ENCODE measurements at regions not wholly inside any gene's neighbourhood (a gene's known extent, or its start where the extent isn't known, plus 50 kb on each side); places are given as distances from the start of the nearest gene placed in this dataset.

DNA sequence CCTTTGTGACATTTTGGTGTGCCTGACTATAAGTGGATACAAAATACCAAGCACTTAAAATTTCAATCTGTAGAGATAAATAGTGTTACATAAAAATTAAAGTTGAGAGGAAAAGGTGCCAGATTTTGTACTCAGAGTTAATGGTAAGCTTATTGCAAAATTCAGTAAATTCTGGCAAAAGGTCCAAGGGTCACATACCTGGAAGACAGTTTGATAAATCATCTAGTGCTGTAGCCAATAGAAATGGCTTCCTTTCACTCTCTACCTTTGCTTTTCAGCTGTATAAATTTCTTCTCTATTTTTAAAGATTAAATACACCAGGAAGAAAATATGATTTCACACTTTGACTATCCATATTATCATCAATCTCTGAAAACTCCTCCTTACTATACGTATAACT, 690.2 kb upstream of the NRSN1 start:
- Mint-ChIP-seq H3K27me3 (ENCODE audit: unreplicated experiment) (no peaks in the 10 kb centered on the region), H3K9me3 (ENCODE audit: unreplicated experiment) (peaks cover 4% of the 10 kb centered on the region), H3K27ac (ENCODE audit: unreplicated experiment) (no peak overlapping the region), H3K4me3 (ENCODE audit: unreplicated experiment) (no peak overlapping the region), H3K36me3 (ENCODE audit: unreplicated experiment) (peaks cover 5% of the 10 kb centered on the region), H3K4me1 (ENCODE audit: low read depth, unreplicated experiment) (peaks cover 4% of the 10 kb centered on the region)
- DNase-seq: no peak
- TF ChIP-seq, protein P1, sequence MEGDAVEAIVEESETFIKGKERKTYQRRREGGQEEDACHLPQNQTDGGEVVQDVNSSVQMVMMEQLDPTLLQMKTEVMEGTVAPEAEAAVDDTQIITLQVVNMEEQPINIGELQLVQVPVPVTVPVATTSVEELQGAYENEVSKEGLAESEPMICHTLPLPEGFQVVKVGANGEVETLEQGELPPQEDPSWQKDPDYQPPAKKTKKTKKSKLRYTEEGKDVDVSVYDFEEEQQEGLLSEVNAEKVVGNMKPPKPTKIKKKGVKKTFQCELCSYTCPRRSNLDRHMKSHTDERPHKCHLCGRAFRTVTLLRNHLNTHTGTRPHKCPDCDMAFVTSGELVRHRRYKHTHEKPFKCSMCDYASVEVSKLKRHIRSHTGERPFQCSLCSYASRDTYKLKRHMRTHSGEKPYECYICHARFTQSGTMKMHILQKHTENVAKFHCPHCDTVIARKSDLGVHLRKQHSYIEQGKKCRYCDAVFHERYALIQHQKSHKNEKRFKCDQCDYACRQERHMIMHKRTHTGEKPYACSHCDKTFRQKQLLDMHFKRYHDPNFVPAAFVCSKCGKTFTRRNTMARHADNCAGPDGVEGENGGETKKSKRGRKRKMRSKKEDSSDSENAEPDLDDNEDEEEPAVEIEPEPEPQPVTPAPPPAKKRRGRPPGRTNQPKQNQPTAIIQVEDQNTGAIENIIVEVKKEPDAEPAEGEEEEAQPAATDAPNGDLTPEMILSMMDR (IDR thresholded peaks at IDR 0.05; ENCODE audit: partially characterized antibody, unreplicated experiment): no peak

- H3K4me3 Mint-ChIP-seq (ENCODE audit: unreplicated experiment): no peak overlapping the region
- H3K4me1 Mint-ChIP-seq (ENCODE audit: low read depth, unreplicated experiment): peaks cover 23% of the 10 kb centered on the region
- no peaks in the 10 kb centered on the region for H3K36me3 Mint-ChIP-seq (ENCODE audit: unreplicated experiment)
- H3K9me3 Mint-ChIP-seq (ENCODE audit: unreplicated experiment): peaks cover 2% of the 10 kb centered on the region
- TF ChIP-seq, protein P1 (IDR thresholded peaks at IDR 0.05; ENCODE audit: partially characterized antibody, unreplicated experiment): no peak
- no peak overlapping the region for H3K27ac Mint-ChIP-seq (ENCODE audit: unreplicated experiment)
- H3K27me3 Mint-ChIP-seq (ENCODE audit: unreplicated experiment): no peaks in the 10 kb centered on the region
- DNase-seq: no peak
These were observed 684.1 kb upstream of the NRSN1 start for GRCh38 chr6:23441808-23442461.

- Mint-ChIP-seq H3K4me3 (ENCODE audit: unreplicated experiment) (no peak overlapping the region), H3K36me3 (ENCODE audit: unreplicated experiment) (no peaks in the 10 kb centered on the region), H3K4me1 (ENCODE audit: low read depth, unreplicated experiment) (peaks cover 38% of the 10 kb centered on the region), H3K27me3 (ENCODE audit: unreplicated experiment) (no peaks in the 10 kb centered on the region), H3K27ac (ENCODE audit: unreplicated experiment) (peak overlapping the region; percentile 34), H3K9me3 (ENCODE audit: unreplicated experiment) (peaks cover 2% of the 10 kb centered on the region)
- no peak for DNase-seq
- TF ChIP-seq, protein P1 (IDR thresholded peaks at IDR 0.05; ENCODE audit: partially characterized antibody, unreplicated experiment): no peak
These were observed 680.8 kb upstream of the NRSN1 start for GRCh38 chr6:23445157-23445710.

DNA sequence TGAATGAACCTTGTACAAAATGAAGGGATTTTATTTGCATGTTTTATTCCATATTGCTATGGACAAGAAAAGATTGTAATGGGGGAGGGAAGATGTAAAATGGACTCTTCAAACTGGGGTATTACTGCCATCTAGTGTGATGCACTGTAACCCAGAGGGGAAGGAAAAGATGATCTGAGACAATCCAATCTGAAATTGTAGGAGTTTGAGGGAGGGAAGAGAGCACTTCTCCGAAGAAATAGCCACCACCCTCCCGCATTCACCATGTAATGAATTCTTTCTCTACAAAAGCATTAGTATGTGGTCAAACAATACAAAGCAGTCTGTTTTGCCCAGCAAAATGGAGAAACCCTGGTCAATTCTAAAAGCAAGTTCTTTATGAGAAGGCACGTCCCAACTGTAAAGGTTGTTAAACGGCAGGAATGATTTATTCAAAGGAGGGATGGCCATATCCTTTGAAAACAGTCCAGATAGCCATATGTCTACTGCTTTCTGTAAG, 679.5 kb upstream of the NRSN1 start:
- TF ChIP-seq, protein P1 (IDR thresholded peaks at IDR 0.05; ENCODE audit: partially characterized antibody, unreplicated experiment): peak; percentile 51
- Mint-ChIP-seq H3K27ac (ENCODE audit: unreplicated experiment) (peak overlapping the region; percentile 88), H3K4me1 (ENCODE audit: low read depth, unreplicated experiment) (peaks cover 38% of the 10 kb centered on the region), H3K27me3 (ENCODE audit: unreplicated experiment) (no peaks in the 10 kb centered on the region), H3K9me3 (ENCODE audit: unreplicated experiment) (peaks cover 2% of the 10 kb centered on the region), H3K36me3 (ENCODE audit: unreplicated experiment) (no peaks in the 10 kb centered on the region), H3K4me3 (ENCODE audit: unreplicated experiment) (no peak overlapping the region)
- no peak for DNase-seq

DNA sequence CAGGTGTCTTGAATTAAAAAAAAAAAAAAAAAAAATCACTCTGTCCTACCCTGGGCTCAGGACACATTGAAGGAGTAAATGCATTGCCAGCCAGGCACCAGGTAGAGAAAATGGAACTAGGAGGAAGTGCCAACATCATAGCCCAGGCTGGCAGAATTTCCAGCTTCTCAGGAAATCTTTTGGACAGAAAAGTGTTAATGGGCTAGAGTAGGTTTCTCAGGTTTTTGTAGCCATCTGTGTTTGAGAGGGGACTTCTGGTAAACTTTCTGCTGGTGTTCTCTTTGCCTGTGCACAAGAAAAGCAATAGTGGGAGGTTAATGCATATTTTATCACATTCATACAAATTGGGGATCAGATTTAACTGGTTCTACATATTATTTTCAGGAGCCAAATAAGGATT, 678.3 kb upstream of the NRSN1 start:
- Mint-ChIP-seq H3K4me1 (ENCODE audit: low read depth, unreplicated experiment) (peaks cover 35% of the 10 kb centered on the region), H3K4me3 (ENCODE audit: unreplicated experiment) (no peak overlapping the region), H3K27ac (ENCODE audit: unreplicated experiment) (no peak overlapping the region), H3K9me3 (ENCODE audit: unreplicated experiment) (peaks cover under 1% of the 10 kb centered on the region), H3K36me3 (ENCODE audit: unreplicated experiment) (no peaks in the 10 kb centered on the region), H3K27me3 (ENCODE audit: unreplicated experiment) (no peaks in the 10 kb centered on the region)
- TF ChIP-seq, protein P1 (IDR thresholded peaks at IDR 0.05; ENCODE audit: partially characterized antibody, unreplicated experiment): no peak
- DNase-seq: no peak
